GM10266 (cell line): ENCODE measurements at regions not wholly inside any gene's neighbourhood (a gene's known extent, or its start where the extent isn't known, plus 50 kb on each side); places are given as distances from the start of the nearest gene placed in this dataset.

ENCODE experiments used
- DNase-seq: peaks from one replicate; pipeline ENCODE4 v3.0.0; 2012; ENCODE audit errors: extremely low spot score
- TF ChIP-seq, protein P1 (sequence below): IDR thresholded peaks from 2 replicates; pipeline ENCODE4 v1.5.1; 2012; ENCODE audit warnings: mild to moderate bottlenecking, low read depth; ENCODE audit not compliant: control insufficient read depth, insufficient read depth; ENCODE audit errors: missing control alignments

DNA sequence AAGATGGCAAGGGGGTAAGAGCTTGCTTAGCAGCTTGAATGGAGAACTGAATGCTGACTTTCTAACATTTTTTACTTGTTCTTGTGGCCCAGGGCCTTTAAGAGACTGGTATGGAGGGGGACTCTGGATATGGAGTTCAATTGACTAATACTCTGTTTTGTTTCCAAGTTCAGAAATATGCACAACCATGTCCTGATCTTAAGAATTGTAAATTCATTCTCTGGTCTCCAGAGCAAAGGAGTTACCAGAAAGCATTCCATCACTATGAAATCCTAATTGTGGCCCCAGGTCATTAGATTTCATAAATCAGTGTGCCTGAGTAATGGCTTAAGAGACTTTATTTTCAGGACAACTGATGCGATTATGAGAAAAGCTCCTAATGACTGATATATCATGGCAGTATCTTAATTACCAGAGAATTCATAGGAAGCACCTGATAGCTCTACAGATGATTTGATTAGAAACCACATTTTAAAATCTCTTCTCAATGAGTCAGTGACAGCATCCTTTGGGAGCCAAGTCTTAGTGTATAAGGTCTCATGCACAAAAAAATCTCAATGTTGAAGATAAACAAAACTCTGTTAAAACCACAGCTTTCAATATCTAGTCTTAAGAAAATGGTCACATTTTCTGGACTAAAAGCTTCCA lies 613.6 kb upstream of the KLF4 start:
- no peak for DNase-seq
- TF ChIP-seq, protein P1, sequence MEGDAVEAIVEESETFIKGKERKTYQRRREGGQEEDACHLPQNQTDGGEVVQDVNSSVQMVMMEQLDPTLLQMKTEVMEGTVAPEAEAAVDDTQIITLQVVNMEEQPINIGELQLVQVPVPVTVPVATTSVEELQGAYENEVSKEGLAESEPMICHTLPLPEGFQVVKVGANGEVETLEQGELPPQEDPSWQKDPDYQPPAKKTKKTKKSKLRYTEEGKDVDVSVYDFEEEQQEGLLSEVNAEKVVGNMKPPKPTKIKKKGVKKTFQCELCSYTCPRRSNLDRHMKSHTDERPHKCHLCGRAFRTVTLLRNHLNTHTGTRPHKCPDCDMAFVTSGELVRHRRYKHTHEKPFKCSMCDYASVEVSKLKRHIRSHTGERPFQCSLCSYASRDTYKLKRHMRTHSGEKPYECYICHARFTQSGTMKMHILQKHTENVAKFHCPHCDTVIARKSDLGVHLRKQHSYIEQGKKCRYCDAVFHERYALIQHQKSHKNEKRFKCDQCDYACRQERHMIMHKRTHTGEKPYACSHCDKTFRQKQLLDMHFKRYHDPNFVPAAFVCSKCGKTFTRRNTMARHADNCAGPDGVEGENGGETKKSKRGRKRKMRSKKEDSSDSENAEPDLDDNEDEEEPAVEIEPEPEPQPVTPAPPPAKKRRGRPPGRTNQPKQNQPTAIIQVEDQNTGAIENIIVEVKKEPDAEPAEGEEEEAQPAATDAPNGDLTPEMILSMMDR: no peak

DNA sequence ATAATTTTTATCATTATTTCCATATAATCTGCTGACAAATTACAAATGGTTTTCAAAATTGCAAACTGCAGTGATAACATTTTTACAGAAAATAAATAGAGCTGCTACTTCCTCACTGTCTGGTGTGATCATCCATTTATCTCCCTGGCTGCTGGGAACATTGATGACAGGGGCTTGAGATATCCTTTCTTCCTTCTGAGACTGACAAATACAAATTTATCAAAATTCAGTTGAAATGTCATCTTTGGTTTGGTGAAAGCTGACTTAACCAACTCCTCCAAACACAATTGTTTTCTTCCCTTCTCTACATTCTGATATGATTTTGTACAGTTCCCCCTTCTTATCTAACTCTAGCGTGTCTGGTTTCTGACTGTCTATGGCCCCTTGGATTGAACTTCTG lies 611.8 kb upstream of the KLF4 start:
- TF ChIP-seq, protein P1: no peak
- no peak for DNase-seq

DNA sequence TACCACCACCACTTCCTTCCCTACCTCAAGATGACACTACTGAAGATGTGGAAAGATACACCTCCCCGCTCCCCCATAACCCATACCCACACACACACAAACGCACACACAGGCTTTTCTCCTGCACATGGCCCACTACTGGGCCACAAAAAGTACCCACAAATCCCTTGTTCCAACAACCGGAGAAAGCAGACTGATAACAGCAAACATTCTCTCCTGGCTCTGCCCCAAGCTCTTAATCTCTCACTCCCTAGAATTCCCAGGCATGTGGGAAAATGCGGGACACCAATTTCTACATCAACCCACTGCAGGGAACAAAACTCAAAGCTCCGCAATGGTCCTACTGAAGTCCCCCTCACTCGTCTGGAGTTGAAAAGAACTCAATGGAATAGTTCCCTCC lies 611.0 kb upstream of the KLF4 start:
- DNase-seq: no peak
- TF ChIP-seq, protein P1: no peak

DNA sequence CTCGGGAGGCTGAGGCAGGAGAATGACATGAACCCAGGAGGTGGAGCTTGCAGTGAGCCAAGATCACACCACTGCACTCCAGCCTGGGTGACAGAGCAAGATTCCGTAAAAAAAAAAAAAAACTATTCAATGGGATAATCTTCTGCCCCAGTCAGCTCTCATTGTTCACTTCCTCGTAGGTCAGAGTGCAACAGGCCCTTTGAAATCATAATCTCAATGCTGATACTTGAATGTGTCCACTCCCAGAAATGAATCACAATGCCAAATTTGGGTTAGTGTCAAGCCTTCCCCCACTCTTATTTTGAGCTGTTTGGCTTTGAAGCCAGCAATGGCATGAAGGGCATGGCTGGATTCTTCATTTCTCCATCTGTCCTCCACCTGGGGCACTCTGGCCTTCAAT lies 610.3 kb upstream of the KLF4 start:
- TF ChIP-seq, protein P1: no peak
- no peak for DNase-seq

DNA sequence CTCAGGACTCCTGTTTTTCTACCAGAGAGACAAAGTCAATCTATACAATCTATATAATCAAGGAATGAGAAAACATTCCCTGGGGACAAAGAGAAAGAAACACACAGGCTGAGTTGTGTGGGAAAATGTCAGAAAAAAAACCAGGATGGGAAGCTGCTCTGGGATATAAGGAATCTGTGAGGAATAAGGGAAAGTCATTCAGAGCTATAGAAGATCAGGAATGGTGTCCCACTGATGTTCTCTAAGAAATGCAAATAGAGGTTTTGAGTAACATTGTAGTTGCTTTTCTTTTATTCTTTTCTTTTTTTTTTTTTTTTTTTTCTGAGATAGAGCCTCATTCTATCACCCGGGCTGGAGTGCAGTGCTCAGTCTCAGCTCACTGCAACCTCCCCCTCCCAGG lies 605.9 kb upstream of the KLF4 start:
- no peak for DNase-seq
- TF ChIP-seq, protein P1: no peak

DNA sequence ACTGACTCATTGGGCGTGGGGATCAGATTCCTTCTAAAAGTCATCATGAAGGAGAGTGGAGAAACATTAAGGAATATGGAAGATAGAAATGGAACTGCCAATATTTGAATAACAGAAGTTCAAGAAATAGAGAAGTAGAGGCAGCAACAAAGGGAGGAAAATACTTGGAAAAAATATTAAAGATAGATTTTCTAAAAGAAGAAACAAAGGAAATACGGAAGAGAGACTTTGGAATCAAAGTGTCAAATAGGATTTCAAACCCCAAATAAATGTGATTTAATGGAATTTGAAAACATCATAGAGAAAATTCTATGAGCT lies 605.1 kb upstream of the KLF4 start:
- DNase-seq: no peak
- TF ChIP-seq, protein P1: no peak

DNA sequence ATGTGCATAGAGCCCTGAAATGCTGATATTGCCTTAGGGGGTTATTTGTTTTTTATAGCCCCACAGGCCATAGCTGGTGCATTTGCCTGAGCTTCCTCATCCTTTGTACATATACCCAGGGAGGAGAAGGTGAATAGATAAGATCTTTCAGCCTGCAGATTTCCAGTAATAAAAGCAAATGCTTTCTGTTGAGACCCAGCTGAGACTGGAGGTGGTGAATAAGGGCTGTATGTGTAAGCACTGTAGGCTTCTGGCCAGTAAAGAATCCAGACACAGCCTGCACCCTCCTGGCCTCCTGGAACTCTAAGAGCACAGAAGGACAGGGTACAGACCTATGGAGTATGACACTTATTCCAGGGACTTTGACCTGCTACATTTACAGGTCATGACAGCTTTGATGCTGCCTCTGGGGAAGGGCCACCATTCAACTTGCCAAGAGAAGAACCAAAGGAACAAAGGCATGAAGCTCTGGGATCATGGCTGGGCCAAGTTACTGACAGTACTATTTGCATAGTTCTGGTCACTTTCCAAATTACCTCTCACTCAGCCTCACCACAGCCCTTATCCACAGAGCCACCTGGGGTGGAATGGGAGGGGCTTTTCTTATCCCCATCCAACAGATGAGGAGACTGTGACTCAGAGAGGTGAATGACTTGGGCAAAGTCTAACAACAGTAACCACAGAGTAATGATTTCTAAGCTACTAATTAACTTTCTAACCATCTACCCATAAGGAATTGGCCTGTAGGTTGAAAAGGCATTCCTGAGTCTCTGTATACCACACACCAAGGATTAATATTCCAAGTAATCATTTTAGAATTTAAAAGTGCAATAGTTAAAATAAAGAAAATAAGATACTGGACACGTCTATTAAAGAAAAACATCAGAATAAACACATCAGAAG lies 604.5 kb upstream of the KLF4 start:
- TF ChIP-seq, protein P1: no peak
- DNase-seq: no peak
